SKM-1 treated with dmso at 0.1 percent for 144 hours (cell line): ENCODE measurements at regions not wholly inside any gene's neighbourhood (a gene's known extent, or its start where the extent isn't known, plus 50 kb on each side); places are given as distances from the start of the nearest gene placed in this dataset.

Source experiments
- DNase-seq: peaks from one replicate; lab custom pipeline; 2025; ENCODE audit not compliant: unreplicated experiment; lab: John Stamatoyannopoulos, UW

GRCh38 chr5:133715616-133716015 is 103.3 kb upstream of the FSTL4 start:
- no peak for DNase-seq

- DNase-seq: no peak
Observed at GRCh38 chr5:133715216-133715615, 102.9 kb upstream of the FSTL4 start.

GRCh38 chr5:133714161-133714915 is 102.0 kb upstream of the FSTL4 start:
- no peak for DNase-seq

- no peak for DNase-seq
Observed at GRCh38 chr5:133713751-133714150, 101.4 kb upstream of the FSTL4 start.

- no peak for DNase-seq
Observed at GRCh38 chr5:133713209-133713608, 100.9 kb upstream of the FSTL4 start.

DNA sequence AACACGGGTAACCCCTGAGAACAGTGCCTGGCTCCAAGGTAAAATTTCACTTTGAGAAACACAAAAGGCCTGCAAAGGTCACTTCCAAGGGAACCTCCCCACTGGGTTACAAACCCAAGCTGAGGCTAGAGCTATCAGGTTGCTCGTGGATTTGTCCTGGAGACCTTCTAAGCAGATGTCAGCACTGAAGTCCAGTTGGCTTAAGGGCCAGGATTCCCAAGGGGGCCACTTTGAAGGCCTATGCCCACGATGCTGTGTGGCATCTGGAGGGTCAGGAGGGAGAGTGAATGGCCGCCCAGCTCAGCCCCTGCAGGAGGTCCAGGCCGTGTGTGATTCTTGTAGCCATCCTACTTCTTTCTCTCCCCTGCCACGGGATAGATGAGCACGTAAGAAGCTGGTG is 100.2 kb upstream of the FSTL4 start:
- DNase-seq: no peak

GRCh38 chr5:133709209-133709725 is 96.9 kb upstream of the FSTL4 start:
- no peak for DNase-seq

GRCh38 chr5:133708331-133708850 is 96.0 kb upstream of the FSTL4 start:
- DNase-seq: no peak

- no peak for DNase-seq
Observed at GRCh38 chr5:133707629-133708028, 95.3 kb upstream of the FSTL4 start.

- DNase-seq: no peak
Observed at GRCh38 chr5:133706506-133707430, 94.4 kb upstream of the FSTL4 start.

- no peak for DNase-seq
Observed at GRCh38 chr5:133705331-133705730, 93.0 kb upstream of the FSTL4 start.

- no peak for DNase-seq
Observed at GRCh38 chr5:133704411-133704810, 92.1 kb upstream of the FSTL4 start.

DNA sequence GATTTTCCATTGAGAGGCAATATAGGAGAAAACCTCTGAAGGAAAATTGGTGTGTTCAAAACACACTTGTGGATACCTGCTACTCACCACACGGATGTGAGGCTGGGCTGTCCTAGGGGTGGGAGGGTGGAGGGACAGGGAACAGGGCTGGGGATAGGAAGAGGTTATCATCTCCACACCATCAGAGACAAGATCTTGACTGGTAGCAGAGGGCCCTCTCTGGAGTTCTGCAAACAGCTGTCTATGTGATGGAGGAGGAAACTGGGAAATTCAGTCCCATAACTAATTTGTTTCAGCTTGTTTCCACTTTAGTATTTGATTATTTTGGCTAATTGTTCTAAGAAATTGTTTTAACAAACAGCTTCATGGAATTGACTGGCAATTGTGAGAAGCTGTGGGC is 91.6 kb upstream of the FSTL4 start:
- no peak for DNase-seq

- no peak for DNase-seq
Observed at GRCh38 chr5:133702791-133703770, 90.7 kb upstream of the FSTL4 start.

GRCh38 chr5:133701871-133702270 is 89.5 kb upstream of the FSTL4 start:
- DNase-seq: no peak

- DNase-seq: no peak
Observed at GRCh38 chr5:133700251-133700650, 87.9 kb upstream of the FSTL4 start.

DNA sequence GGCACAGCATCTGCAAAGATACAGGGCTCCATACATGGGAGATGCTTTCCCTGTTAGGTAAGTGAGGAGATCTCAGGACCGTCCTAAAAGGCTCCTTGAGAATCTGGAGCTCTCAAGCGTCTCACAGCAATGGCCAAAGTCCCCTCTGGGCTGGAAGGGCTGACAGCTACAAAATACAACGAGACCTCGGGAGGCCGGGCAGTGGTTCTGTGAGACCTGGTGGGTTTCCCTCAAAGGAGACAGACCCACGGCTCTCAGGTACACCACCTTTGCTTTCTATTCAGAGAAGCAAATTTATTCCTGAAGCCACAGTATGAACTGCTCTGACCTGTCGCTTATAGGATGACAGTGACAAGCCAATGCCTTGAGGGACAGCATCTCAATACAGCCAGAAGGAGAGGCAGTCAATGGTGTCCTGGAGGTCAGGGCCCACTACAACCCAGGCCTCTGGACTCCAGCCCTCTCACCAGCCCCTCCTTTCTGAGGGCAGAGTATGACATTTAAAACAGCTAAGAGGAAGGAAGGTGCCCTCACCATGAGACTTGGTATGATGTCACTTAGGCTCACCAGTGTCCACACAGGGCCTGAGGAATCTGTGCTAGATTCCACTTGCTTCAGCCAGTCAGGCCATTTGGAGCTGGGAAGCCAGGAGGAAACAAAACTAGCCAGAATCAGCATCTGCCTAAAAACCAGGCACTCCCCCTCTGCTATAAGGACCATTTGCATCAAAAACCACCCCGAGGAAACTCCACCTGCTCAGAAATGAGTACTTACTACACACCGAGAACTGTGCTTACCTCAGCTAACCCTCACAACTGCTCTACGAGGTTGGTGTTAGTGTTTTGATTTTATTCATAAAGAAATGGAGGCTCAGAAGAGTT is 86.5 kb upstream of the FSTL4 start:
- DNase-seq: no peak

DNA sequence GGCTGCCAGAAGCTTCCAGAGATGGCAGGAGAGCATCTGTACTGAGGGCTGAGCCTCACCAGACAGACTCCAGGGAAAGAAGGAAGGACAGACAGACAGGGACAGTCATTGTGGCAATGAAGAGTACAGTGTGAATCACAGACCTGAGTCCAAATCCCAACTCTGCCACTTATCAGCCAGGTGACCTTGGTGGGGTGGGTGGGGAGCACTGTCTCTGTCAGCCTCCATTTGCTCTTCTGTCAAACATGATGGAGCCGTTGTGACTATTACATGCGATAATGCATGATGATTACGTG is 85.9 kb upstream of the FSTL4 start:
- no peak for DNase-seq

DNA sequence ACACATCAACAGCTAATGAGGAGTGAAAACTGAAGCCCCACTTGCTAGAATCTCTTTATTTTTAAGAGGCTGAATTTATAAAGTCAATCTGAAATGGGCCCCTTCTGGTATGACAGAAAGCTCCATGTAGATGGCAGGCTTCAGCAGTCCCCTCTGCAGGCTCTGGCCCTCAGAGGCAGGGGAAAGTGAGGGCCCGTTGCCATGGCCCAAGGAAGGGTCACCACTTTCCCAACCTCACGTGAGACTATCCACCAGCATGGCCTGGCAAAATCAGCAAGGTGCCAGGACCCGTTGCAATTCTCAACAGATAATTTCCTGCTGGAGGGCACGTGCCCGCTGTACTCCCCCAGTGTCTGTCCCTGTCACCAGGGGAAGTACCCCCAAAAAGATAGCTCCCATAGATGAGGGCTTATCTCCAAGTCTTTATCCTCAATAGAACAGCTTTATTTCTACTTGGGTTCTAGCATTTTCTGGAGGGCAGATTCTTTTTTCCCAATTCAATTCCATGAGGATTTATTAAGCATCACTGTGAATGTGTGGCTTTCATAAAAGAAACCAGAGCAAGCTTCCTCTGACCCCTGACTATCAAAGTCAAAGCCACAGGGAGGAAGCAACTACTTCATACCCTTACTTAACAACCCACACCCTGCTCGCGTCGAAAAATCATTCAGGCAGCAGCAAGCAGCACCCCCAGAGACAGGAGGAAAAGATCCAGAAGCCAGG is 85.4 kb upstream of the FSTL4 start:
- DNase-seq: no peak
